Osteoblast (primary cell): ENCODE measurements at regions not wholly inside any gene's neighbourhood (a gene's known extent, or its start where the extent isn't known, plus 50 kb on each side); places are given as distances from the start of the nearest gene placed in this dataset.

Experiments
- DNase-seq: peaks from one replicate; pipeline ENCODE4 v3.0.0; 2011; ENCODE audit warnings: low spot score, mixed read lengths; ENCODE audit not compliant: insufficient read length; ENCODE audit errors: missing footprints
- H2AFZ ChIP-seq: 2 replicates; pipeline ENCODE4 v1.6.0; 2011; ENCODE audit warnings: mild to moderate bottlenecking, low read length
- H3K27ac ChIP-seq: 2 replicates; pipeline ENCODE4 v1.5.1; 2011; ENCODE audit warnings: mild to moderate bottlenecking, low read depth, low read length, moderate library complexity
- H3K27me3 ChIP-seq: 2 replicates; pipeline ENCODE4 v1.6.0; 2012; ENCODE audit warnings: mild to moderate bottlenecking, control low read depth, inconsistent platforms, low read length, moderate library complexity; ENCODE audit not compliant: insufficient read depth
- H3K36me3 ChIP-seq: 2 replicates; pipeline ENCODE4 v1.5.1; 2011; ENCODE audit warnings: mild to moderate bottlenecking, low read length, control low read depth, moderate library complexity; ENCODE audit not compliant: insufficient read depth
- H3K4me1 ChIP-seq: 2 replicates; pipeline ENCODE4 v1.5.1; 2011; ENCODE audit warnings: mild to moderate bottlenecking, low read length, control low read depth, moderate library complexity; ENCODE audit not compliant: insufficient read depth
- H3K4me2 ChIP-seq: 2 replicates; pipeline ENCODE4 v1.6.0; 2011; ENCODE audit warnings: mild to moderate bottlenecking, low read length; ENCODE audit not compliant: insufficient read depth
- H3K4me3 ChIP-seq: fragments of 200-600 bp; sonication (generic); 3 replicates; pipeline ENCODE4 v1.5.1; 2012; ENCODE audit warnings: mild to moderate bottlenecking, low read length, inconsistent platforms; ENCODE audit not compliant: insufficient read depth
- H3K79me2 ChIP-seq: 2 replicates; pipeline ENCODE4 v1.6.0; 2012; ENCODE audit warnings: mild to moderate bottlenecking, low read length, control low read depth, inconsistent platforms; ENCODE audit not compliant: insufficient read depth
- H3K9me3 ChIP-seq: 2 replicates; pipeline ENCODE4 v1.5.1; 2011; ENCODE audit warnings: low read depth, low read length, control low read depth
- H4K20me1 ChIP-seq: 2 replicates; pipeline ENCODE4 v1.6.0; 2012; ENCODE audit warnings: mild to moderate bottlenecking, low read length, control low read depth; ENCODE audit not compliant: insufficient read depth
- CTCF ChIP-seq: IDR thresholded peaks from 2 replicates; pipeline ENCODE4 v1.5.1; 2011; ENCODE audit warnings: mild to moderate bottlenecking, low read depth, low read length, moderate library complexity; ENCODE audit errors: extremely low read depth

DNA sequence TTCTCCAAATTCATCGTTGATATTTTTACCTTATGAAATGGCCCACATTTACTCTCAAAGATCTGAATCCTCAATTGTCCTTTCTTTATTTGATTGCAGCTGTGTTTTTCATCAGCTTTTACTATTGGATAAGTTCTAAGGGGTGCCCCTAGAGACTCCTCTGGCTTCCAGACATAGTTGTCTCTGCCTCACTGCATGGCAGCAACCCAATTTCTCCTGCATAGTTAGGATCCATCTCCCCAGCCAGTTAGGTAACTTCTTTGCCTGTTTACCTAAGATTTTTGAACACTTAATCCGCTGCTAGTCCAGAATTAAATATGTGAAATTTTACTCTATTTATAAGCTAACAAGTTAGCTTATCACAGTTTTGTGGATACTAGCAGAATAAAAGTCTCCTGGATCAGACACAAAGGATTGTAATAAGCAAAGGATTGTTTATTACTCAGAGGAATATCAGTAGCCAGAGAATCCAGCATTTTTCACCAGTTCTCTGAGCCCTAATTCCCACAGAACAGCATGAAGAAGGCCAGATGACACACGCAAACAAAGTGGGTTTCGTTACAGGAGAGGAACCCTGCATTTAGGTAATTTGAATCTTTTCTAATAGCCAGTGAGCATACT is 101.1 kb downstream of the BBS10 start:
- peak; percentile 82 for DNase-seq
- no peaks in the 10 kb centered on the region for H3K79me2 ChIP-seq
- peak overlapping the region; percentile 17 for H3K4me2 ChIP-seq
- no peaks in the 10 kb centered on the region for H3K36me3 ChIP-seq
- H3K4me1 ChIP-seq, result peaks cover 32% of the 10 kb centered on the region
- no peaks in the 10 kb centered on the region for H3K27me3 ChIP-seq
- TF ChIP-seq CTCF, result no peak
- H4K20me1 ChIP-seq, result no peaks in the 10 kb centered on the region
- H3K4me3 ChIP-seq, result no peak overlapping the region
- no peaks in the 10 kb centered on the region for H3K9me3 ChIP-seq
- no peak overlapping the region for H2AFZ ChIP-seq
- H3K27ac ChIP-seq, result peak overlapping the region; percentile 42

GRCh38 chr12:76246611-76247010 is 101.6 kb downstream of the BBS10 start:
- Histone ChIP-seq H3K4me2 (no peak overlapping the region), H2AFZ (no peak overlapping the region), H3K4me3 (no peak overlapping the region), H3K9me3 (no peaks in the 10 kb centered on the region), H3K27ac (no peak overlapping the region), H3K4me1 (peaks cover 33% of the 10 kb centered on the region), H4K20me1 (no peaks in the 10 kb centered on the region), H3K79me2 (no peaks in the 10 kb centered on the region), H3K36me3 (no peaks in the 10 kb centered on the region), H3K27me3 (no peaks in the 10 kb centered on the region)
- no peak for TF ChIP-seq CTCF
- DNase-seq, result no peak

- Histone ChIP-seq H3K27ac (no peak overlapping the region), H3K4me2 (no peak overlapping the region), H3K36me3 (no peaks in the 10 kb centered on the region), H4K20me1 (no peaks in the 10 kb centered on the region), H3K9me3 (no peaks in the 10 kb centered on the region), H2AFZ (no peak overlapping the region), H3K4me1 (peaks cover 28% of the 10 kb centered on the region), H3K27me3 (no peaks in the 10 kb centered on the region), H3K79me2 (no peaks in the 10 kb centered on the region), H3K4me3 (no peak overlapping the region)
- TF ChIP-seq CTCF, result no peak
- no peak for DNase-seq
Measured at GRCh38 chr12:76244300-76244699, 103.9 kb downstream of the BBS10 start.

DNA sequence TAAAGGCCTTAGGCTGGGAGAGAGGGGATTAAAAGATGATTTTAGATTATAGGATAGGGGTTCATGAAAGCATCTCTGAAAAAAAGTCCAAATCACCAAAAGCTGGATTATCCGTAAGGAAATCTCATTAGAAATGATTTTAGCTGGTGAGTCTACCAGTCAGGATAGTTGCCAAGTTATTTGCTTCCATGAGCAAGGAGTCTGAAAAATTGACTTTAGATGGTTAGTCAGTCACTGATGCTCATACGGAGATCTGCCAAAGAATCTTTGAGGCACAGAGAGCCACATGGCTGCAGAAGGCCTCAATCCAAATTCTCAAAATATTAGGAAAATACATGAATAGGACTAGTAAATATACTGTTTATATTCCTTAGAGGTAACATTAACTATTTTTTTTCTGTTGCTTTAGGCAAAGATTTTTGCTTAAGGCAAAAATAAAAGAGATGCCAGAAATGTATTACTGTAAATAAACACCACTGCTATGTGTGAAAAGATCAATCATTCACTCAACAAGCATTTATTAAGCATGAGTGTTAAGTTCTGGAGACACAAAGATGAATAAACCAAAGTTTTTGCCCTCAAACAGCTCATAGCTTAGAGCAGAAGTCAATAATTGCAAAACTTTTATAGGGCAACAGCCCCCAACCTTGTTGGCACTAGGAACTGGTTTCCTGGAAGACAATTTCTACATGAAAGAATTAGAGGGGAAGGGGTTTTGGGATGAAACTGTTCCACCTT is 105.2 kb downstream of the BBS10 start:
- Histone ChIP-seq H3K9me3 (no peaks in the 10 kb centered on the region), H3K4me1 (peaks cover 36% of the 10 kb centered on the region), H4K20me1 (no peaks in the 10 kb centered on the region), H3K4me3 (no peak overlapping the region), H3K27ac (peak overlapping the region; percentile 84), H3K27me3 (no peaks in the 10 kb centered on the region), H3K4me2 (no peak overlapping the region), H3K36me3 (no peaks in the 10 kb centered on the region), H2AFZ (no peak overlapping the region), H3K79me2 (no peaks in the 10 kb centered on the region)
- peak; percentile 77 for DNase-seq
- no peak for TF ChIP-seq CTCF
